ENCODE measurements at regions not wholly inside any gene's neighbourhood (a gene's known extent, or its start where the extent isn't known, plus 50 kb on each side); places are given as distances from the start of the nearest gene placed in this dataset.

DNA sequence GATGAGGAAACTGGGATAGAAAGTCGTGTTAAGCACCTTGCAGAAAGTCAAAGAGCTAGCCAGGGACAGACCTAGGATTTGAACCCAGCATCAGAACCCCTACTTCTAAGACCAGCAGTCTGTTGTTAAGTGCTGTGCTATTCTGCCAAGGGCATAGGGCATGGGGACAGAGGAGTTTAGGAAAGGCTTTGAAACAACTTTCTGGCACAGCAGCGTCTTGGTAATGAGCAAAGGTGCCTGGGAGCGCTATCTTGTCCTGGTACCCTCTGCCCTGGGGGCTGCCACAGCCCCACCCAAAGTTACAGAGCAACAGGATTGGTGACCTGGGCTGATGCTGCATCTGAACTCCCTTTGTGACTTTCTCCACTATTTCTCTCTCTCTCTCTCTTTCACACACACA is 1108.1 kb downstream of the BCL11B start:
- TF ChIP-seq, protein P1, sequence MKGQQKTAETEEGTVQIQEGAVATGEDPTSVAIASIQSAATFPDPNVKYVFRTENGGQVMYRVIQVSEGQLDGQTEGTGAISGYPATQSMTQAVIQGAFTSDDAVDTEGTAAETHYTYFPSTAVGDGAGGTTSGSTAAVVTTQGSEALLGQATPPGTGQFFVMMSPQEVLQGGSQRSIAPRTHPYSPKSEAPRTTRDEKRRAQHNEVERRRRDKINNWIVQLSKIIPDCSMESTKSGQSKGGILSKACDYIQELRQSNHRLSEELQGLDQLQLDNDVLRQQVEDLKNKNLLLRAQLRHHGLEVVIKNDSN (IDR thresholded peaks at IDR 0.05) = no peak
- TF ChIP-seq EP300 (IDR thresholded peaks at IDR 0.05; ENCODE audit: borderline replicate concordance) = no peak

DNA sequence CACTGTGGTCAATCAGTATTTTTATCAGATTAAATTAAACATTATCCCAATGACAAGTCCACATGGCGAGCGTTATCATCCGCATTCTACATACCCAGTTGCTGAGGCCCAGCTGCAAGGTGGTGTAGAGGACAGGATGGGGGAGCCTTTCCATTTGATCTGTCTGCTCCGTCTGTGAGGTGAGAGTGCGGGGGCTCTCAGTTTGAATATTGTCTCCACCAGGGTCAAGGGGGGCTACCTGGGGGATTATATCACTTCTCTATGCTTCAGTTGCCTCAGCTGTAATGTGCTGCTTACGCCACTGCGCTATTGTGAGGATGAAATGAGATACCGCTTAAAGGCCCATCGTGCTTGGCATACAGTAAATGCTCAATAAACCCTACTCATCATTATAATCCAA is 1106.0 kb downstream of the BCL11B start:
- no peak for TF ChIP-seq FOXM1 (IDR thresholded peaks at IDR 0.05; ENCODE audit: borderline replicate concordance, low read depth)
- TF ChIP-seq, protein P2, sequence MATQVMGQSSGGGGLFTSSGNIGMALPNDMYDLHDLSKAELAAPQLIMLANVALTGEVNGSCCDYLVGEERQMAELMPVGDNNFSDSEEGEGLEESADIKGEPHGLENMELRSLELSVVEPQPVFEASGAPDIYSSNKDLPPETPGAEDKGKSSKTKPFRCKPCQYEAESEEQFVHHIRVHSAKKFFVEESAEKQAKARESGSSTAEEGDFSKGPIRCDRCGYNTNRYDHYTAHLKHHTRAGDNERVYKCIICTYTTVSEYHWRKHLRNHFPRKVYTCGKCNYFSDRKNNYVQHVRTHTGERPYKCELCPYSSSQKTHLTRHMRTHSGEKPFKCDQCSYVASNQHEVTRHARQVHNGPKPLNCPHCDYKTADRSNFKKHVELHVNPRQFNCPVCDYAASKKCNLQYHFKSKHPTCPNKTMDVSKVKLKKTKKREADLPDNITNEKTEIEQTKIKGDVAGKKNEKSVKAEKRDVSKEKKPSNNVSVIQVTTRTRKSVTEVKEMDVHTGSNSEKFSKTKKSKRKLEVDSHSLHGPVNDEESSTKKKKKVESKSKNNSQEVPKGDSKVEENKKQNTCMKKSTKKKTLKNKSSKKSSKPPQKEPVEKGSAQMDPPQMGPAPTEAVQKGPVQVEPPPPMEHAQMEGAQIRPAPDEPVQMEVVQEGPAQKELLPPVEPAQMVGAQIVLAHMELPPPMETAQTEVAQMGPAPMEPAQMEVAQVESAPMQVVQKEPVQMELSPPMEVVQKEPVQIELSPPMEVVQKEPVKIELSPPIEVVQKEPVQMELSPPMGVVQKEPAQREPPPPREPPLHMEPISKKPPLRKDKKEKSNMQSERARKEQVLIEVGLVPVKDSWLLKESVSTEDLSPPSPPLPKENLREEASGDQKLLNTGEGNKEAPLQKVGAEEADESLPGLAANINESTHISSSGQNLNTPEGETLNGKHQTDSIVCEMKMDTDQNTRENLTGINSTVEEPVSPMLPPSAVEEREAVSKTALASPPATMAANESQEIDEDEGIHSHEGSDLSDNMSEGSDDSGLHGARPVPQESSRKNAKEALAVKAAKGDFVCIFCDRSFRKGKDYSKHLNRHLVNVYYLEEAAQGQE (IDR thresholded peaks at IDR 0.05; ENCODE audit: low read depth) = no peak
- TF ChIP-seq CEBPB (IDR thresholded peaks at IDR 0.05) = no peak
- TF ChIP-seq EGR1 (IDR thresholded peaks at IDR 0.05) = no peak

DNA sequence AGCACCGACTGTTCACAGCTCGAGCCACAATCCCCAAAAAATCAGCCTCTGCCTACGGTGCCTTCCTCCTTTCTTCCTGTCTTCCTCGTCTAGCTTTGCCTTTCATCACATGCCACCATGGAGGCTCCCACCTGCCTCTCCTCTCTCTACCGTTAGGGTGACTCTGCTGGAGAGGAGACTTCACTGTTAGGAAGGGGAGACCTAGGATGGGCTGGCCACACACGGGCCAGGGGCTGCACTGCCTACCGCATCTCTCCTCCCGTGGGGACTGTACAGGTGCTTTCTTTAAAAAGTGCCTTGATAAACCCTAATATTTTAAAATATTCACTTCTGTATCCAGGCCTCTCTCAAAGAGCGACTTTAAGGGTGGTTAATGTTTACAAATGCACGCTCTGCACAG is 1104.7 kb downstream of the BCL11B start:
- TF ChIP-seq YY1 (IDR thresholded peaks at IDR 0.05; ENCODE audit: low read depth) = no peak

DNA sequence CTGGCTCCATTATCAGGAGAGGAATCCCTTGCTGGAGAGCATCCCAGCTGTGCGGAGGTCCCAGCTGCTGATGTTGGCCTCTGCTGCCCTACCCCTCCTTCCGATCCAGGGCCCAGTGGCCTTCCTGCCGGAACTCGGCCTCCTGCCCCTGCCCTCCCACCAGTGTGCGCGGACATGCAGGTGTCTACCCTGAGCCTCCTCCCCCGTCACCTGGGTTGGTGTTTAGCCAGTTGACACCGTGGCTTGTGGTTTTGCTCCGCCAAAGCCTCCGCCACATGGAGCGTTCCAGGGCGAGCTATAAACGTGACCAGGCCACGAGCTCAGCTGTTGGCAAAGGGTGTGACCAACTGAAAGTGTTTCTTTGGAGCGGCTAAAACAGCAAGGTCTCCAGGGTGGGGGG is 1104.3 kb downstream of the BCL11B start:
- TF ChIP-seq, protein P1 (IDR thresholded peaks at IDR 0.05) = no peak

DNA sequence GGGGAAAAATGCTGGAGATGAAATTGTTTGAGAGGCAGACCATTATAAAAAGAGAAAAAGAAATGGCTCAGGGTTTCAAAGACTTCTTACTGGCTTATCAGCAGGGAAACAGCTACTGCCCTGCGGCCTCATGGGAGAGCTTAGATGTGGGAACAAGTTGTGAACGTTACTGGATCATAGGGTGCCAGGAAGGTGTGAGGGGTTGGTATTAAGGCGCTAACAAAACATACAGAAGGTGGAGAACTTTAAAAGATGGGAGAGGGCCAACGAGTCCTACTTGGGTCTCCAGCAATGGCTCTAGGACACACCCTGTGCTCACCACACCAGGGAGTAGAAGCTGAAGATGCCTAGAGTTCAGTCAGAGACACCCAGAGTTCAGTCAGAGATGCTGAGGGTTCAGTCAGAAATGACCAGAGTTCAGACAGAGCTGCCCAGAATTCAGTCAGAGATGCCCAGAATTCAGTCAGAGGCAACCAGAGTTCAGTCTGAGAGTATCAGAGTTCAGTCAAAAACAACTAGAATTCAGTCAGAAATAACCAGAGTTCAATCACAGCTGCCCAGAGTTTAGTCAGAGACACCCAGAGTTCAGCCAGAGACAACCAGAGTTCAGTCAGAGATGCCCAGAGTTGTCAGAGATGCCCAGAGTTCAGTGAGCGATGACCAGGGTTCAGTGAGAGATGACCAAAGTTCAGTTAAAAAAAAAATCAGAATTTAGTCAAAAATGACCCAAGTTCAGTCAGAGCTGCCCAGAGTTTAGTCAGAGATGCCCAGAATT is 1103.6 kb downstream of the BCL11B start:
- no peak for TF ChIP-seq TAF1 (IDR thresholded peaks at IDR 0.05; ENCODE audit: low read depth)
- no peak for TF ChIP-seq CREB1 (IDR thresholded peaks at IDR 0.05; ENCODE audit: low read depth)
- no peak for TF ChIP-seq ZBTB7A (IDR thresholded peaks at IDR 0.05; ENCODE audit: low read depth)
- no peak for TF ChIP-seq RAD21 (IDR thresholded peaks at IDR 0.05; ENCODE audit: low read depth)
- TF ChIP-seq CEBPB (IDR thresholded peaks at IDR 0.05) = no peak
- TF ChIP-seq, protein P3, sequence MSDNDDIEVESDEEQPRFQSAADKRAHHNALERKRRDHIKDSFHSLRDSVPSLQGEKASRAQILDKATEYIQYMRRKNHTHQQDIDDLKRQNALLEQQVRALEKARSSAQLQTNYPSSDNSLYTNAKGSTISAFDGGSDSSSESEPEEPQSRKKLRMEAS (IDR thresholded peaks at IDR 0.05) = no peak
- TF ChIP-seq, protein P2 (IDR thresholded peaks at IDR 0.05; ENCODE audit: low read depth) = no peak
- no peak for TF ChIP-seq NFIC (IDR thresholded peaks at IDR 0.05)
- TF ChIP-seq TEAD4 (IDR thresholded peaks at IDR 0.05) = no peak
- TF ChIP-seq EP300 (IDR thresholded peaks at IDR 0.05; ENCODE audit: borderline replicate concordance) = no peak
- no peak for TF ChIP-seq TCF12 (IDR thresholded peaks at IDR 0.05; ENCODE audit: low read depth)
- no peak for TF ChIP-seq YY1 (IDR thresholded peaks at IDR 0.05; ENCODE audit: low read depth)
- no peak for TF ChIP-seq FOXM1 (IDR thresholded peaks at IDR 0.05; ENCODE audit: borderline replicate concordance, low read depth)
- TF ChIP-seq, protein P1 (IDR thresholded peaks at IDR 0.05) = no peak
- TF ChIP-seq EGR1 (IDR thresholded peaks at IDR 0.05) = no peak

DNA sequence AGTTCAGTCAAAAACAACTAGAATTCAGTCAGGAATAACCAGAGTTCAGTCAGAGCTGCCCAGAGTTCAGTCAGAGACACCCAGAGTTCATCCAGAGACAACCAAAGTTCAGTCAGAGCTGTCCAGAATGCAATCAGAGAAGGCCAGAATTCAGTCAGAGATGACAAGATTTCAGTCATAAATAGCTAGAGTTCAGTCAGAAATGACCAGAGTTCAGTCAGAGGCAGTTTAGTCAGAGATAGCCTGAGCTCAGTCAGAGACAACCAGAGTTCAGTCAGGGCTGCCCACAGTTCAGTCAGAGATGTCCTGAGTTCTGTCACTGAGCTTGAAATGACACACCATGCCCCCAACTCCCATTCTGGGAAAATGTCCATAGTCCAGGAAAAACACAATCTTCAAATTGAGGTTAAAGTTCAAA is 1102.8 kb downstream of the BCL11B start:
- TF ChIP-seq, protein P2 (IDR thresholded peaks at IDR 0.05; ENCODE audit: low read depth) = no peak
- TF ChIP-seq RAD21 (IDR thresholded peaks at IDR 0.05; ENCODE audit: low read depth) = no peak
